ENCODE measurements at regions not wholly inside any gene's neighbourhood (a gene's known extent, or its start where the extent isn't known, plus 50 kb on each side); places are given as distances from the start of the nearest gene placed in this dataset.

DNA sequence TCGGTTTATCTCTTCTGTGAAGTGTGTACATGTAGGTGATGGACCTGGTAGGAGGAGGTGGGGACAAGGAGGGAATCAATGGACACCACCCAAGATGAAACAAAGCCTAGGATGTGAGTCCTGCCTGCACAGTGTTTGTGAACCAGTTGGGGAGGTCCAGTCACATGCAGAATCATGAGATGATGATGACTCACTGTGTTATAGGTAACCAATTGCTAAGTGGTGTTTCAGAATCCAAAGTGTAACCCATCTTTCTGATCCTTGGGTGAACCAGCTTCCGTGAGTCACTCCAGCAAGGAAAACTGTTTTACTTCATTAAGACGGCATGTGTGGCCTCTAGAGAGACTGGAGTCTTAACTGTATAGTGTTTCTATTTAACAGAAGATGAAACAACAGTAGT is 57.9 kb upstream of the HPF1 start:
- TF ChIP-seq, protein P1, sequence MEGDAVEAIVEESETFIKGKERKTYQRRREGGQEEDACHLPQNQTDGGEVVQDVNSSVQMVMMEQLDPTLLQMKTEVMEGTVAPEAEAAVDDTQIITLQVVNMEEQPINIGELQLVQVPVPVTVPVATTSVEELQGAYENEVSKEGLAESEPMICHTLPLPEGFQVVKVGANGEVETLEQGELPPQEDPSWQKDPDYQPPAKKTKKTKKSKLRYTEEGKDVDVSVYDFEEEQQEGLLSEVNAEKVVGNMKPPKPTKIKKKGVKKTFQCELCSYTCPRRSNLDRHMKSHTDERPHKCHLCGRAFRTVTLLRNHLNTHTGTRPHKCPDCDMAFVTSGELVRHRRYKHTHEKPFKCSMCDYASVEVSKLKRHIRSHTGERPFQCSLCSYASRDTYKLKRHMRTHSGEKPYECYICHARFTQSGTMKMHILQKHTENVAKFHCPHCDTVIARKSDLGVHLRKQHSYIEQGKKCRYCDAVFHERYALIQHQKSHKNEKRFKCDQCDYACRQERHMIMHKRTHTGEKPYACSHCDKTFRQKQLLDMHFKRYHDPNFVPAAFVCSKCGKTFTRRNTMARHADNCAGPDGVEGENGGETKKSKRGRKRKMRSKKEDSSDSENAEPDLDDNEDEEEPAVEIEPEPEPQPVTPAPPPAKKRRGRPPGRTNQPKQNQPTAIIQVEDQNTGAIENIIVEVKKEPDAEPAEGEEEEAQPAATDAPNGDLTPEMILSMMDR (IDR thresholded peaks at IDR 0.05), result no peak
- TF ChIP-seq POLR2A (IDR thresholded peaks at IDR 0.05), result no peak
